Stimulated activated CD4-positive, alpha-beta T cell treated with anti-CD3 and anti-CD28 coated beads, Interleukin-4, amount 100 ng/mL, for 1 hour (primary cell): ENCODE measurements at regions not wholly inside any gene's neighbourhood (a gene's known extent, or its start where the extent isn't known, plus 50 kb on each side); places are given as distances from the start of the nearest gene placed in this dataset.

ENCODE experiments used
- DNase-seq: peaks from one replicate; pipeline ENCODE4 v3.0.0-alpha.2; 2020

- no peak for DNase-seq
Measured at GRCh38 chr17:71378036-71378435, 742.8 kb upstream of the SOX9 start.

GRCh38 chr17:71378741-71379140 is 742.1 kb upstream of the SOX9 start:
- no peak for DNase-seq

GRCh38 chr17:71379512-71379911 is 741.3 kb upstream of the SOX9 start:
- DNase-seq, result no peak

GRCh38 chr17:71380535-71380934 is 740.3 kb upstream of the SOX9 start:
- no peak for DNase-seq

GRCh38 chr17:71380936-71381335 is 739.9 kb upstream of the SOX9 start:
- no peak for DNase-seq

- no peak for DNase-seq
Measured at GRCh38 chr17:71383091-71383490, 737.7 kb upstream of the SOX9 start.

GRCh38 chr17:71387456-71387855 is 733.4 kb upstream of the SOX9 start:
- DNase-seq, result no peak

- DNase-seq, result no peak
Measured at GRCh38 chr17:71392715-71393567, 727.9 kb upstream of the SOX9 start.

GRCh38 chr17:71395901-71396300 is 724.9 kb upstream of the SOX9 start:
- no peak for DNase-seq

GRCh38 chr17:71396711-71397110 is 724.1 kb upstream of the SOX9 start:
- no peak for DNase-seq

GRCh38 chr17:71398025-71398424 is 722.8 kb upstream of the SOX9 start:
- no peak for DNase-seq

- DNase-seq, result no peak
Measured at GRCh38 chr17:71398800-71399219, 722.0 kb upstream of the SOX9 start.

GRCh38 chr17:71399221-71399620 is 721.6 kb upstream of the SOX9 start:
- DNase-seq, result no peak

GRCh38 chr17:71399649-71400048 is 721.2 kb upstream of the SOX9 start:
- no peak for DNase-seq

- DNase-seq, result no peak
Measured at GRCh38 chr17:71402007-71402406, 718.8 kb upstream of the SOX9 start.

- DNase-seq, result no peak
Measured at GRCh38 chr17:71402661-71403141, 718.1 kb upstream of the SOX9 start.

- DNase-seq, result no peak
Measured at GRCh38 chr17:71405101-71405500, 715.7 kb upstream of the SOX9 start.

GRCh38 chr17:71407981-71408380 is 712.8 kb upstream of the SOX9 start:
- no peak for DNase-seq

- DNase-seq, result no peak
Measured at GRCh38 chr17:71409137-71409536, 711.7 kb upstream of the SOX9 start.

- DNase-seq, result no peak
Measured at GRCh38 chr17:71409712-71410111, 711.1 kb upstream of the SOX9 start.

GRCh38 chr17:71412803-71413202 is 708.0 kb upstream of the SOX9 start:
- no peak for DNase-seq

- DNase-seq, result no peak
Measured at GRCh38 chr17:71413935-71414334, 706.9 kb upstream of the SOX9 start.

- DNase-seq, result no peak
Measured at GRCh38 chr17:71417142-71417541, 703.7 kb upstream of the SOX9 start.

- no peak for DNase-seq
Measured at GRCh38 chr17:71422968-71423367, 697.9 kb upstream of the SOX9 start.
